ENCODE measurements at regions not wholly inside any gene's neighbourhood (a gene's known extent, or its start where the extent isn't known, plus 50 kb on each side); places are given as distances from the start of the nearest gene placed in this dataset.
"Not testable (repeated sequence)": the region's sequence is repeated elsewhere in the genome, so short reads cannot be mapped to it uniquely, and the experiment has no call there.

- no peak for DNase-seq (ENCODE audit: low read depth in 1 of 2, low spot score in 1 of 2)
- TF ChIP-seq JUND (IDR thresholded peaks at IDR 0.05; ENCODE audit: low read depth): no peak
- in situ Hi-C loops (cut with HindIII; ENCODE audit: low pct_unique_long_range_greater_than_20kb, low sequenced_read_pairs): no loop called here
Measured at GRCh38 chr12:59517522-59517921, 78.3 kb upstream of the SLC16A7 start.

- no peak for DNase-seq (ENCODE audit: low read depth in 1 of 2, low spot score in 1 of 2)
Measured at GRCh38 chr12:59500915-59501314, 94.9 kb upstream of the SLC16A7 start.

GRCh38 chr12:59500335-59500734 lies 95.5 kb upstream of the SLC16A7 start:
- no peak for TF ChIP-seq JUND (IDR thresholded peaks at IDR 0.05; ENCODE audit: low read depth)
- in situ Hi-C loops (cut with HindIII; ENCODE audit: low pct_unique_long_range_greater_than_20kb, low sequenced_read_pairs): no loop called here
- no peak for DNase-seq (ENCODE audit: low read depth in 1 of 2, low spot score in 1 of 2)

More at GRCh38 chr12:59500915-59501314, 94.9 kb upstream of the SLC16A7 start:
- in situ Hi-C loops (cut with HindIII; ENCODE audit: low pct_unique_long_range_greater_than_20kb, low sequenced_read_pairs): no loop called here
- no peak for TF ChIP-seq JUND (IDR thresholded peaks at IDR 0.05; ENCODE audit: low read depth)

- no peak for DNase-seq (ENCODE audit: low read depth in 1 of 2, low spot score in 1 of 2)
- TF ChIP-seq JUND (IDR thresholded peaks at IDR 0.05; ENCODE audit: low read depth): no peak
- in situ Hi-C loops (cut with HindIII; ENCODE audit: low pct_unique_long_range_greater_than_20kb, low sequenced_read_pairs): no loop called here
Measured at GRCh38 chr12:59499774-59500173, 96.1 kb upstream of the SLC16A7 start.

- in situ Hi-C loops (cut with HindIII; ENCODE audit: low pct_unique_long_range_greater_than_20kb, low sequenced_read_pairs): no loop called here
- DNase-seq (ENCODE audit: low read depth in 1 of 2, low spot score in 1 of 2): no peak
- no peak for TF ChIP-seq JUND (IDR thresholded peaks at IDR 0.05; ENCODE audit: low read depth)
Measured at GRCh38 chr12:59494617-59495016, 101.2 kb upstream of the SLC16A7 start.

GRCh38 chr12:59491877-59492276 lies 104.0 kb upstream of the SLC16A7 start:
- TF ChIP-seq JUND (IDR thresholded peaks at IDR 0.05; ENCODE audit: low read depth): no peak

GRCh38 chr12:59486827-59487226 lies 109.0 kb upstream of the SLC16A7 start:
- no peak for DNase-seq (ENCODE audit: low read depth in 1 of 2, low spot score in 1 of 2)
- TF ChIP-seq JUND (IDR thresholded peaks at IDR 0.05; ENCODE audit: low read depth): no peak
- in situ Hi-C loops (cut with HindIII; ENCODE audit: low pct_unique_long_range_greater_than_20kb, low sequenced_read_pairs): no loop called here

More at GRCh38 chr12:59491877-59492276, 104.0 kb upstream of the SLC16A7 start:
- DNase-seq (ENCODE audit: low read depth in 1 of 2, low spot score in 1 of 2): no peak
- in situ Hi-C loops (cut with HindIII; ENCODE audit: low pct_unique_long_range_greater_than_20kb, low sequenced_read_pairs): no loop called here

GRCh38 chr12:59484575-59484974 lies 111.3 kb upstream of the SLC16A7 start:
- in situ Hi-C loops (cut with HindIII; ENCODE audit: low pct_unique_long_range_greater_than_20kb, low sequenced_read_pairs): no loop called here
- TF ChIP-seq JUND (IDR thresholded peaks at IDR 0.05; ENCODE audit: low read depth): no peak
- no peak for DNase-seq (ENCODE audit: low read depth in 1 of 2, low spot score in 1 of 2)

- DNase-seq (ENCODE audit: low read depth in 1 of 2, low spot score in 1 of 2); in situ Hi-C loops (cut with HindIII; ENCODE audit: low pct_unique_long_range_greater_than_20kb, low sequenced_read_pairs): not testable (repeated sequence)
Measured at GRCh38 chr12:59474236-59474635, 121.6 kb upstream of the SLC16A7 start.

- TF ChIP-seq JUND (IDR thresholded peaks at IDR 0.05; ENCODE audit: low read depth): no peak
- DNase-seq (ENCODE audit: low read depth in 1 of 2, low spot score in 1 of 2): no peak
- in situ Hi-C loops (cut with HindIII; ENCODE audit: low pct_unique_long_range_greater_than_20kb, low sequenced_read_pairs): no loop called here
Measured at GRCh38 chr12:59472273-59472672, 123.6 kb upstream of the SLC16A7 start.

GRCh38 chr12:59459966-59460660 lies 135.7 kb upstream of the SLC16A7 start:
- TF ChIP-seq JUND (IDR thresholded peaks at IDR 0.05; ENCODE audit: low read depth): no peak
- DNase-seq (ENCODE audit: low read depth in 1 of 2, low spot score in 1 of 2): no peak
- in situ Hi-C loops (cut with HindIII; ENCODE audit: low pct_unique_long_range_greater_than_20kb, low sequenced_read_pairs): no loop called here

- no peak for DNase-seq (ENCODE audit: low read depth in 1 of 2, low spot score in 1 of 2)
- no peak for TF ChIP-seq JUND (IDR thresholded peaks at IDR 0.05; ENCODE audit: low read depth)
- in situ Hi-C loops (cut with HindIII; ENCODE audit: low pct_unique_long_range_greater_than_20kb, low sequenced_read_pairs): no loop called here
Measured at GRCh38 chr12:59453475-59453874, 142.4 kb upstream of the SLC16A7 start.

- no peak for TF ChIP-seq JUND (IDR thresholded peaks at IDR 0.05; ENCODE audit: low read depth)
- in situ Hi-C loops (cut with HindIII; ENCODE audit: low pct_unique_long_range_greater_than_20kb, low sequenced_read_pairs): no loop called here
- DNase-seq (ENCODE audit: low read depth in 1 of 2, low spot score in 1 of 2): no peak
Measured at GRCh38 chr12:59452746-59453145, 143.1 kb upstream of the SLC16A7 start.

GRCh38 chr12:59452259-59452658 lies 143.6 kb upstream of the SLC16A7 start:
- in situ Hi-C loops (cut with HindIII; ENCODE audit: low pct_unique_long_range_greater_than_20kb, low sequenced_read_pairs): no loop called here
- no peak for TF ChIP-seq JUND (IDR thresholded peaks at IDR 0.05; ENCODE audit: low read depth)

More at GRCh38 chr12:59452259-59452658, 143.6 kb upstream of the SLC16A7 start:
- DNase-seq (ENCODE audit: low read depth in 1 of 2, low spot score in 1 of 2): no peak
